ENCODE measurements at regions not wholly inside any gene's neighbourhood (a gene's known extent, or its start where the extent isn't known, plus 50 kb on each side); places are given as distances from the start of the nearest gene placed in this dataset.

DNA sequence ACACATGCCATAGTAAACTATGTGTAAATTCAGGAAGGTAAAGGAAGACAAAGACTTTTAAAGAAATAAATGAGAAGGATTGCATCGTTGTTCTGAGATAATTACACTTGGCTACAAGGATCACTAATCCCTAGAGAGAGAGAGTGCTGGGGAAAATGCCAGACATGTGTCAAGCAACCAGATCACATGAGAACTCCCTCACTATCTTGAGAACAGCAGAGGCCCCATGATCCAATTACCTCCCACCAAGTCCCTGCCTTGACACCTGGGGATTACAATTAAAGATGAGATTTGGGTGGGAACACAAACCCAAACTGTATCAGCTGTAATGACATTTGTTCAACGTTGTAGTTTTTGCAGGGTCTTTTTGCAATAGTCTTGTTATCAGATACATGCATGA lies 1600.9 kb upstream of the MIR17HG start:
- no peaks in the 10 kb centered on the region for H3K36me3 ChIP-seq (ENCODE audit: control insufficient read depth in 2 of 2, insufficient read depth in 2 of 2, low read length in 1 of 2)
- DNase-seq (ENCODE audit: low read depth in 6 of 9, low spot score in 9 of 9) = no peak

DNA sequence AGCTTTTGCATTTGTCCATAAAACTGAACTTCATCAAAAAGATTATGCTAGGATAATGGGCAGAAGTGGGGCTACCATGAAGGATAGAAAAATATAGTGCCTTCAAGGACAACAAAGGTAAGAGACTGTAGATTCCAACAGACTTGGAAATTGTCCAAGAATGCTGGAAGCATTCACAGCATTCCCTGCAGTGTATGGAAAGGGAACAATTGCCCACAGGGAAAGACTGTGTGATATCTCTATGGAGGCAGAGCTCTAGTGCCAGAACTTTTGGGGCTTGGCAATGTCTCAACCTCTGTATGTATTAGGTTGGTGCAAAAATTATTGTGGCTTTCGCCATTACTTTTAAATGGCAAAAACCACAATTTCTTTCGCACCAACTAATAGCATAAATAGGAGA lies 1598.8 kb upstream of the MIR17HG start:
- no peak for DNase-seq (ENCODE audit: low read depth in 6 of 9, low spot score in 9 of 9)
- H3K36me3 ChIP-seq (ENCODE audit: control insufficient read depth in 2 of 2, insufficient read depth in 2 of 2, low read length in 1 of 2) = no peaks in the 10 kb centered on the region
- H3K9me3 ChIP-seq (ENCODE audit: control insufficient read depth in 2 of 2, insufficient read depth in 1 of 2, low read length in 1 of 2) = no peaks in the 10 kb centered on the region
- WGBS = 98% methylated on average over 2 of the region's 2 CpGs
- no peak overlapping the region for H3K4me3 ChIP-seq (ENCODE audit: low read length in 2 of 2)
- H3K27me3 ChIP-seq (ENCODE audit: control insufficient read depth in 2 of 2, insufficient read depth in 1 of 2, low read length in 1 of 2) = no peaks in the 10 kb centered on the region
- no peaks in the 10 kb centered on the region for H3K4me1 ChIP-seq (ENCODE audit: control insufficient read depth in 2 of 2, insufficient read depth in 2 of 2, low read length in 2 of 2)
- H3K27ac ChIP-seq (ENCODE audit: low read depth in 1 of 2, low read length in 1 of 2) = no peak overlapping the region

More for the DNA sequence above, 1600.9 kb upstream of the MIR17HG start:
- Histone ChIP-seq H3K4me3 (ENCODE audit: low read length in 2 of 2) (no peak overlapping the region), H3K27me3 (ENCODE audit: control insufficient read depth in 2 of 2, insufficient read depth in 1 of 2, low read length in 1 of 2) (no peaks in the 10 kb centered on the region), H3K9me3 (ENCODE audit: control insufficient read depth in 2 of 2, insufficient read depth in 1 of 2, low read length in 1 of 2) (no peaks in the 10 kb centered on the region), H3K27ac (ENCODE audit: low read depth in 1 of 2, low read length in 1 of 2) (no peak overlapping the region), H3K4me1 (ENCODE audit: control insufficient read depth in 2 of 2, insufficient read depth in 2 of 2, low read length in 2 of 2) (no peaks in the 10 kb centered on the region)
- 75% methylated on average over 2 of the region's 2 CpGs for WGBS

DNA sequence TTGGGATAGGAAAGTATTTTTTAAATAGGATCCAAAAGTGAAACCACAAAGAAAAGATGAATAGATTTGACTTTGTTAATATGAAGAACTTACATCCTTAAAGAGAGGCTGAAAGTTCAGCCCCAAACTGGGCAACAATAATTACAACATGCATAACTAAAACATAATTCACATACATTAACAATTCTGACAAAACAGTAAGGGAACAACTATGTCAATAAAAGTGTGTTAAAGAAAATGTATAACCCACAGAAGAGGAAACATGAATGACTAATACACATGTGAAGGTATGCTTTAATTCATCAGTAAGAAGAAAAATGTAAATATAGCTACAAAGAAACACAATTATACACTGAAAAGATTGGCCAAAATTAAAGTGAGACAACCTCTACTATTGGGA lies 1597.6 kb upstream of the MIR17HG start:
- Histone ChIP-seq H3K27ac (ENCODE audit: low read depth in 1 of 2, low read length in 1 of 2) (no peak overlapping the region), H3K36me3 (ENCODE audit: control insufficient read depth in 2 of 2, insufficient read depth in 2 of 2, low read length in 1 of 2) (no peaks in the 10 kb centered on the region), H3K4me3 (ENCODE audit: low read length in 2 of 2) (no peak overlapping the region), H3K9me3 (ENCODE audit: control insufficient read depth in 2 of 2, insufficient read depth in 1 of 2, low read length in 1 of 2) (no peaks in the 10 kb centered on the region), H3K4me1 (ENCODE audit: control insufficient read depth in 2 of 2, insufficient read depth in 2 of 2, low read length in 2 of 2) (no peaks in the 10 kb centered on the region), H3K27me3 (ENCODE audit: control insufficient read depth in 2 of 2, insufficient read depth in 1 of 2, low read length in 1 of 2) (no peaks in the 10 kb centered on the region)
- no peak for DNase-seq (ENCODE audit: low read depth in 6 of 9, low spot score in 9 of 9)

DNA sequence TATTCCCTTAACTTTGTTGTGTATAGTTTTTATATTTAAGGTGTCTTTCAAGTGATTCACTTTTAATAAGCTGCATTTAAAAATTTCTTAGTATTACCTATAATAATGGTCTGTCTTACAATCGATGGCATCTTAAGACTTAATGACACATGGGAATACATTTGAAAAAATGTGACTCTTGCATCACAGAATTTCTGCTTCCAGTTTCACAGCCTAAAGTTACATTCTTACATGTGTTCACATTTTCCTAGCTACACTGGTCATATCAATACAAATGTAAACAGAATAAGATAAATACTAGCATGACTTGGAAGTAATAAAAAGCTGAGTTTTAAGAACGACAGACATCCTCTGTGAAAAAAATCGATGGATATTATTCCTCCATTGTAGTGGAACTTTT lies 1597.1 kb upstream of the MIR17HG start:
- no peaks in the 10 kb centered on the region for H3K27me3 ChIP-seq (ENCODE audit: control insufficient read depth in 2 of 2, insufficient read depth in 1 of 2, low read length in 1 of 2)
- no peaks in the 10 kb centered on the region for H3K36me3 ChIP-seq (ENCODE audit: control insufficient read depth in 2 of 2, insufficient read depth in 2 of 2, low read length in 1 of 2)
- DNase-seq (ENCODE audit: low read depth in 6 of 9, low spot score in 9 of 9) = no peak
- WGBS = 89% methylated on average over 3 of the region's 3 CpGs
- H3K9me3 ChIP-seq (ENCODE audit: control insufficient read depth in 2 of 2, insufficient read depth in 1 of 2, low read length in 1 of 2) = no peaks in the 10 kb centered on the region
- no peak overlapping the region for H3K4me3 ChIP-seq (ENCODE audit: low read length in 2 of 2)
- no peaks in the 10 kb centered on the region for H3K4me1 ChIP-seq (ENCODE audit: control insufficient read depth in 2 of 2, insufficient read depth in 2 of 2, low read length in 2 of 2)
- H3K27ac ChIP-seq (ENCODE audit: low read depth in 1 of 2, low read length in 1 of 2) = no peak overlapping the region

DNA sequence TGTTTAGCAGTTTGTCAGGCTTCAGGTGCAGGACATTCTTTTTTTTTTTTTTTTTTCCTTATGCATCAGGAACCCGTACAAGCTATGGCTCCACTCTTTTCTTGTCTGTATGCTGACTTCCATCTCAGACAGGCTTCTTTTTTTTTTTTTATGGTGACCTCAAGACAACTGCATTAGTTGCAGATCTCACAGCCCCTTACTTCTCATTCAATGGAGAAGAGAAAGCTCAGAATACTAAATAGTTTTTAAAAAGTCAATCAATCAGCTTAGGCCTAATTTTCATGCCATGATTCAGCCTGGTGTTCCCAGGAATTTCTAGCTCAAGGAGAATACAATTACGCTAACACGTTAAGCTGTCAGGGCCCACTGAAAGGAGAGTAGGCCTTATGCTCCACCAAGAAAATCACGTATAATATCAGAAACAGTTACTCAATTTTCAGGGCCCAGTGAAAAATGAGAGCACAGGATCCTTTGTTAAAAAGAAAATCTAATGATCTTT lies 1596.0 kb upstream of the MIR17HG start:
- no peak for DNase-seq (ENCODE audit: low read depth in 6 of 9, low spot score in 9 of 9)
- Histone ChIP-seq H3K36me3 (ENCODE audit: control insufficient read depth in 2 of 2, insufficient read depth in 2 of 2, low read length in 1 of 2) (no peaks in the 10 kb centered on the region), H3K4me3 (ENCODE audit: low read length in 2 of 2) (no peak overlapping the region), H3K4me1 (ENCODE audit: control insufficient read depth in 2 of 2, insufficient read depth in 2 of 2, low read length in 2 of 2) (no peaks in the 10 kb centered on the region), H3K27ac (ENCODE audit: low read depth in 1 of 2, low read length in 1 of 2) (no peak overlapping the region), H3K9me3 (ENCODE audit: control insufficient read depth in 2 of 2, insufficient read depth in 1 of 2, low read length in 1 of 2) (no peaks in the 10 kb centered on the region), H3K27me3 (ENCODE audit: control insufficient read depth in 2 of 2, insufficient read depth in 1 of 2, low read length in 1 of 2) (no peaks in the 10 kb centered on the region)
- WGBS = 96% methylated on average over 4 of the region's 4 CpGs

DNA sequence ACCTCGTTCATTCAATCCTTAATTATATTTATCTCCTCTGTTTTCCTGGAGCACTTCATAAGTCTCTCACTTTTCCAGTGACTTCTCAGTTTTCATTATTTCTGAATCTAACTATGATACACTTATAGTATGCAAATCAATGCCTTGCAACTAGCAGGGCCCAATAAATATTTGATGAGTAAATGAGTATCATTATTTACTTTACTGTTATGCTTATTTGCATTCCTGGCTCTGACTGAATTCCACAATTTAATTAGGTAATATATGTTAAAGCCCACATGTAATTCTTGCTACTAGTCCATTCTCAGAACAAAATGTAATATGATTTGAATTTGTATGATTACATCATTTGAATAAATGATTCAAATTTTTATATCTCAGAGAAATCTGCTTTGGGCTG lies 1595.1 kb upstream of the MIR17HG start:
- H3K36me3 ChIP-seq (ENCODE audit: control insufficient read depth in 2 of 2, insufficient read depth in 2 of 2, low read length in 1 of 2) = no peaks in the 10 kb centered on the region
- no peak overlapping the region for H3K27ac ChIP-seq (ENCODE audit: low read depth in 1 of 2, low read length in 1 of 2)
- no peak overlapping the region for H3K4me3 ChIP-seq (ENCODE audit: low read length in 2 of 2)
- 79% methylated on average over 1 of the region's 1 CpG for WGBS
- no peak for DNase-seq (ENCODE audit: low read depth in 6 of 9, low spot score in 9 of 9)
- no peaks in the 10 kb centered on the region for H3K27me3 ChIP-seq (ENCODE audit: control insufficient read depth in 2 of 2, insufficient read depth in 1 of 2, low read length in 1 of 2)
- H3K9me3 ChIP-seq (ENCODE audit: control insufficient read depth in 2 of 2, insufficient read depth in 1 of 2, low read length in 1 of 2) = no peaks in the 10 kb centered on the region
- no peaks in the 10 kb centered on the region for H3K4me1 ChIP-seq (ENCODE audit: control insufficient read depth in 2 of 2, insufficient read depth in 2 of 2, low read length in 2 of 2)

DNA sequence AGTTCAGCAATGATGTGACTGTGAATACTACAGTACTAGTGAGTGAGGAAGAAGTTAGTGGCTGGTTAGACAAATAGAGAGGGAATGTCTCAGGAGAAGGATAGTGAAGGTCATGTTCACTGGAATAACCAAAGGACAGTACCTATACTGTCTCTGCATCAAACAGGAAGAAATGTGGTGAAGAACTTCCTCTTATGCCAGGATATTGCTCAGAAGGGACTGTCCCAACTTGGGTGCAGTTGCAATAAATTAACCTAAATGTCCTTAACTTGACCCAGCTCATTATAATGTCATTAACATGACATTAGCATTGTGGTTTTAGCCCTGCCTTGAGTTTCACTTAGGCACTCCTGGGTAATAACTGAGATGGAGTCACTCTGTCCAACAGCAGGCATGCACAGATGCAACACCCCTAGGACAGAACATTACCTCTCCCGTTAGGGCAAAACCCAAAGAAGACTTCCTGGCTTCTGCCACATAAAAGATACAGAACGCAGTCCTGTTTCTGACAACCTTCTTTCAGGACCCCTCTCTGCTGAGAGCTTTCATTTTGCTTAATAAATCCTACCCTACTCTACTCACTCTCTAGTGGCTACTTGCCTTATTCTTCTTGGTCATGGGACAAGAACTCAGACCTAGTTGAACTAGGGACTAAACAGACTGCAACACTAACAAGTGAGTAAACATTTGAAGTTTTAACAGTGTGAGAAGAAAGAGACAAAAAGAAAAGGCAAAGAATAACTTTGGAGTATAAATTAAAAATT lies 1591.6 kb upstream of the MIR17HG start:
- 89% methylated on average over 2 of the region's 2 CpGs for WGBS
- Histone ChIP-seq H3K4me3 (ENCODE audit: low read length in 2 of 2) (no peak overlapping the region), H3K27me3 (ENCODE audit: control insufficient read depth in 2 of 2, insufficient read depth in 1 of 2, low read length in 1 of 2) (no peaks in the 10 kb centered on the region)

DNA sequence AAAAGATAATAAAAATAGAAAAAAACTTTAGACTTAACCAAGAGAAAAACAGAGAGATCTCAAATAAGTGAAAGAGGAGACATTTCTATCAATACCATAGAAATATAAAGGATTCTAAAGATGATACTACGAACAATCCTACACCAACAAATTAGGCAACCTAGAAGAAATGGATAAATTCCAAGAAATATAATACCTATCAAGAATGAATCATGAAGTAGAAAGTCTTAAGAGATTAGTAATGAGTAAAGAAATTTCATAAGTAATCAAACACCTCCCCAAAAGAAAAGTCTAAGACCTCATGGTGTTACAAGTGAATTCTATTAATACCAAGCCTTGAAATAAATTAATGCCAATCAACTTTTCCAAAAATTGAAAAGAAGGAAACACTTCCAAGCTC lies 1584.5 kb upstream of the MIR17HG start:
- Histone ChIP-seq H3K9me3 (ENCODE audit: control insufficient read depth in 2 of 2, insufficient read depth in 1 of 2, low read length in 1 of 2) (no peaks in the 10 kb centered on the region), H3K4me1 (ENCODE audit: control insufficient read depth in 2 of 2, insufficient read depth in 2 of 2, low read length in 2 of 2) (no peaks in the 10 kb centered on the region), H3K27me3 (ENCODE audit: control insufficient read depth in 2 of 2, insufficient read depth in 1 of 2, low read length in 1 of 2) (no peaks in the 10 kb centered on the region), H3K4me3 (ENCODE audit: low read length in 2 of 2) (no peak overlapping the region), H3K27ac (ENCODE audit: low read depth in 1 of 2, low read length in 1 of 2) (no peak overlapping the region), H3K36me3 (ENCODE audit: control insufficient read depth in 2 of 2, insufficient read depth in 2 of 2, low read length in 1 of 2) (no peaks in the 10 kb centered on the region)
- DNase-seq (ENCODE audit: low read depth in 6 of 9, low spot score in 9 of 9) = no peak
- 85% methylated on average over 1 of the region's 1 CpG for WGBS

More for the DNA sequence above, 1591.6 kb upstream of the MIR17HG start:
- Histone ChIP-seq H3K4me1 (ENCODE audit: control insufficient read depth in 2 of 2, insufficient read depth in 2 of 2, low read length in 2 of 2) (no peaks in the 10 kb centered on the region), H3K36me3 (ENCODE audit: control insufficient read depth in 2 of 2, insufficient read depth in 2 of 2, low read length in 1 of 2) (no peaks in the 10 kb centered on the region), H3K27ac (ENCODE audit: low read depth in 1 of 2, low read length in 1 of 2) (no peak overlapping the region), H3K9me3 (ENCODE audit: control insufficient read depth in 2 of 2, insufficient read depth in 1 of 2, low read length in 1 of 2) (no peaks in the 10 kb centered on the region)
- no peak for DNase-seq (ENCODE audit: low read depth in 6 of 9, low spot score in 9 of 9)

DNA sequence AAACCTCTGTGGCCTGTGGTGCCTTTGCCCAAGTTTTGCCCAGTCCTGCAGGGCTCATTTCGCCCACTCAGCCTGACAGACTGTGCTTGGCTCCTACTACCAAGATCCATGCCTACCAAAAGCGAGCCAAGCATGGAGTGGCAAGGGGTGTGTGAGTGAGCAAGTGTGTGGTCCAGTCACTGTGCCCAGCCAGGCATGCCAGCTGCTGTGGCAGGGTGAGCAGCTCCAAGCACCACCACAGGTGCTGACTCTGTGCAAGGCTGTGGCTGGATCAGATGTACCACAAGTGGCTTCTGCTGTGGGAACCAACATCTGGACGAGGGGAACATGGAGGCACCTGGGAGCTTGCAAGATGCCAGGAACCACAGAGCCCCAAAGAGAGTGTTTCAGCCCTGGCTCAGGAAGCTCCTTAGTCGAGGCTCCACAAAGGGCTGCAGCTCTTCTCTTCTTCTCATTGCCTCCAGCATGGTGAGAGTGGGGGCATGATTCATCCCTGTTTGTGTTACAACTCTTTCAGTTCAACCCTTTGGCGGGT lies 1564.2 kb upstream of the MIR17HG start:
- Histone ChIP-seq H3K36me3 (ENCODE audit: control insufficient read depth in 2 of 2, insufficient read depth in 2 of 2, low read length in 1 of 2) (no peaks in the 10 kb centered on the region), H3K27me3 (ENCODE audit: control insufficient read depth in 2 of 2, insufficient read depth in 1 of 2, low read length in 1 of 2) (no peaks in the 10 kb centered on the region), H3K9me3 (ENCODE audit: control insufficient read depth in 2 of 2, insufficient read depth in 1 of 2, low read length in 1 of 2) (peaks cover 0 to 17% of the 10 kb centered on the region in 2 donors), H3K27ac (ENCODE audit: low read depth in 1 of 2, low read length in 1 of 2) (no peak overlapping the region), H3K4me3 (ENCODE audit: low read length in 2 of 2) (no peak overlapping the region), H3K4me1 (ENCODE audit: control insufficient read depth in 2 of 2, insufficient read depth in 2 of 2, low read length in 2 of 2) (no peaks in the 10 kb centered on the region)
- WGBS = 89% methylated on average over 5 of the region's 5 CpGs
- DNase-seq (ENCODE audit: low read depth in 6 of 9, low spot score in 9 of 9) = no peak

Data from thymus (tissue), 11 donors.